Stimulated activated naive B cell treated with anti-CD40 and anti-IgM and Interleukin-4, amounts not matched to agents 10 μg/mL and 1 μg/mL and 100 μg/mL, for 72 hours (primary cell): ENCODE measurements at regions not wholly inside any gene's neighbourhood (a gene's known extent, or its start where the extent isn't known, plus 50 kb on each side); places are given as distances from the start of the nearest gene placed in this dataset.
"Not testable (repeated sequence)": the region's sequence is repeated elsewhere in the genome, so short reads cannot be mapped to it uniquely, and the experiment has no call there.

Experiments used
- ATAC-seq, 2 donors: fragments of 150-1000 bp; cut with Tn5 transposase; replicated peaks; 2 replicates each; pipeline ENCODE4 v1.10.0; 2021; ENCODE audit warnings: moderate library complexity in 1 of 2
- DNase-seq: peaks from one replicate; pipeline ENCODE4 v3.0.0; 2021
- H3K27ac Mint-ChIP-seq: one replicate; pipeline ENCODE4 v1.8.0; 2022; ENCODE audit warnings: mild to moderate bottlenecking, mixed read lengths
- H3K27me3 Mint-ChIP-seq, 2 donors: one replicate each; pipeline ENCODE4 v1.8.0; 2022; ENCODE audit warnings: mixed read lengths in 2 of 2
- H3K36me3 Mint-ChIP-seq, 2 donors: one replicate each; pipeline ENCODE4 v1.8.0; 2022; ENCODE audit warnings: mixed read lengths in 2 of 2, mild to moderate bottlenecking in 1 of 2
- H3K4me1 Mint-ChIP-seq, 2 donors: one replicate each; pipeline ENCODE4 v1.8.0; 2022; ENCODE audit warnings: mixed read lengths in 2 of 2, mild to moderate bottlenecking in 1 of 2
- H3K4me3 Mint-ChIP-seq, 2 donors: one replicate each; pipeline ENCODE4 v1.8.0; 2022; ENCODE audit warnings: mild to moderate bottlenecking in 2 of 2, mixed read lengths in 2 of 2, moderate library complexity in 1 of 2
- H3K9me3 Mint-ChIP-seq, 2 donors: one replicate each; pipeline ENCODE4 v1.8.0; 2022; ENCODE audit warnings: mixed read lengths in 2 of 2, mild to moderate bottlenecking in 1 of 2

- not testable (repeated sequence) for H3K27me3 Mint-ChIP-seq, H3K4me1 Mint-ChIP-seq, ATAC-seq, DNase-seq, H3K9me3 Mint-ChIP-seq, H3K4me3 Mint-ChIP-seq, H3K36me3 Mint-ChIP-seq, H3K27ac Mint-ChIP-seq
Measured at GRCh38 chr11:25488176-25488575, 843.8 kb upstream of the ANO3 start.

- H3K4me3 Mint-ChIP-seq, H3K27me3 Mint-ChIP-seq, DNase-seq, H3K4me1 Mint-ChIP-seq, H3K27ac Mint-ChIP-seq, H3K36me3 Mint-ChIP-seq, ATAC-seq: not testable (repeated sequence)
- H3K9me3 Mint-ChIP-seq = peaks cover 4 to 13% of the 10 kb centered on the region in 2 donors
Measured at GRCh38 chr11:25501426-25501825, 830.5 kb upstream of the ANO3 start.

GRCh38 chr11:25515576-25515975 lies 816.4 kb upstream of the ANO3 start:
- Mint-ChIP-seq H3K4me1 (no peaks in the 10 kb centered on the region), H3K9me3 (peaks cover 5 to 10% of the 10 kb centered on the region in 2 donors), H3K27me3 (no peaks in the 10 kb centered on the region), H3K4me3 (no peak overlapping the region), H3K36me3 (no peaks in the 10 kb centered on the region), H3K27ac (no peak overlapping the region)
- DNase-seq = no peak
- no peak for ATAC-seq

- H3K4me3 Mint-ChIP-seq = no peak overlapping the region
- DNase-seq (no peak), ATAC-seq (no peak)
- no peak overlapping the region for H3K27ac Mint-ChIP-seq
- H3K4me1 Mint-ChIP-seq = no peaks in the 10 kb centered on the region
- no peaks in the 10 kb centered on the region for H3K27me3 Mint-ChIP-seq
- H3K36me3 Mint-ChIP-seq = no peaks in the 10 kb centered on the region
- H3K9me3 Mint-ChIP-seq = peaks cover 0 to 3% of the 10 kb centered on the region in 2 donors
Measured at GRCh38 chr11:25520459-25520858, 811.5 kb upstream of the ANO3 start.

- DNase-seq (no peak), ATAC-seq (no peak)
- no peaks in the 10 kb centered on the region for H3K9me3 Mint-ChIP-seq
- H3K27me3 Mint-ChIP-seq = no peaks in the 10 kb centered on the region
- no peak overlapping the region for H3K27ac Mint-ChIP-seq
- H3K4me3 Mint-ChIP-seq = no peak overlapping the region
- H3K4me1 Mint-ChIP-seq = no peaks in the 10 kb centered on the region
- no peaks in the 10 kb centered on the region for H3K36me3 Mint-ChIP-seq
Measured at GRCh38 chr11:25527841-25528240, 804.1 kb upstream of the ANO3 start.

GRCh38 chr11:25529572-25529971 lies 802.4 kb upstream of the ANO3 start:
- Mint-ChIP-seq H3K27ac (no peak overlapping the region), H3K4me3 (no peak overlapping the region), H3K4me1 (no peaks in the 10 kb centered on the region), H3K36me3 (no peaks in the 10 kb centered on the region), H3K27me3 (no peaks in the 10 kb centered on the region), H3K9me3 (no peaks in the 10 kb centered on the region)
- DNase-seq (no peak), ATAC-seq (no peak)

- no peak overlapping the region for H3K4me3 Mint-ChIP-seq
- H3K27ac Mint-ChIP-seq = no peak overlapping the region
- ATAC-seq = no peak
- DNase-seq = no peak
- no peaks in the 10 kb centered on the region for H3K36me3 Mint-ChIP-seq
- H3K4me1 Mint-ChIP-seq = no peaks in the 10 kb centered on the region
- H3K9me3 Mint-ChIP-seq = no peaks in the 10 kb centered on the region
- no peaks in the 10 kb centered on the region for H3K27me3 Mint-ChIP-seq
Measured at GRCh38 chr11:25535467-25536272, 796.3 kb upstream of the ANO3 start.

GRCh38 chr11:25536289-25536688 lies 795.6 kb upstream of the ANO3 start:
- Mint-ChIP-seq H3K27me3 (no peaks in the 10 kb centered on the region), H3K4me3 (no peak overlapping the region), H3K36me3 (no peaks in the 10 kb centered on the region), H3K4me1 (no peaks in the 10 kb centered on the region), H3K27ac (no peak overlapping the region), H3K9me3 (no peaks in the 10 kb centered on the region)
- ATAC-seq = no peak
- DNase-seq = no peak

GRCh38 chr11:25537393-25537792 lies 794.5 kb upstream of the ANO3 start:
- no peaks in the 10 kb centered on the region for H3K9me3 Mint-ChIP-seq
- no peaks in the 10 kb centered on the region for H3K36me3 Mint-ChIP-seq
- no peaks in the 10 kb centered on the region for H3K4me1 Mint-ChIP-seq
- ATAC-seq (no peak), DNase-seq (no peak)
- H3K27me3 Mint-ChIP-seq = no peaks in the 10 kb centered on the region
- H3K27ac Mint-ChIP-seq = no peak overlapping the region
- no peak overlapping the region for H3K4me3 Mint-ChIP-seq

- no peak for ATAC-seq
- Mint-ChIP-seq H3K36me3 (no peaks in the 10 kb centered on the region), H3K9me3 (no peaks in the 10 kb centered on the region), H3K4me3 (no peak overlapping the region), H3K27ac (no peak overlapping the region), H3K27me3 (no peaks in the 10 kb centered on the region), H3K4me1 (no peaks in the 10 kb centered on the region)
- no peak for DNase-seq
Measured at GRCh38 chr11:25547292-25547691, 784.6 kb upstream of the ANO3 start.

- ATAC-seq = no peak
- no peaks in the 10 kb centered on the region for H3K27me3 Mint-ChIP-seq
- no peak for DNase-seq
- no peaks in the 10 kb centered on the region for H3K4me1 Mint-ChIP-seq
- H3K9me3 Mint-ChIP-seq = no peaks in the 10 kb centered on the region
- no peaks in the 10 kb centered on the region for H3K36me3 Mint-ChIP-seq
- no peak overlapping the region for H3K4me3 Mint-ChIP-seq
- no peak overlapping the region for H3K27ac Mint-ChIP-seq
Measured at GRCh38 chr11:25562417-25562816, 769.5 kb upstream of the ANO3 start.

- ATAC-seq = no peak
Measured at GRCh38 chr11:25565846-25566245, 766.1 kb upstream of the ANO3 start.

GRCh38 chr11:25566298-25567200 lies 765.4 kb upstream of the ANO3 start:
- Mint-ChIP-seq H3K4me1 (no peaks in the 10 kb centered on the region), H3K36me3 (no peaks in the 10 kb centered on the region), H3K27me3 (no peaks in the 10 kb centered on the region), H3K4me3 (no peak overlapping the region), H3K9me3 (peaks cover 0 to 1% of the 10 kb centered on the region in 2 donors), H3K27ac (no peak overlapping the region)
- no peak for ATAC-seq
- DNase-seq = no peak

More at GRCh38 chr11:25565846-25566245, 766.1 kb upstream of the ANO3 start:
- DNase-seq = no peak
- Mint-ChIP-seq H3K9me3 (peaks cover 0 to 1% of the 10 kb centered on the region in 2 donors), H3K36me3 (no peaks in the 10 kb centered on the region), H3K4me1 (no peaks in the 10 kb centered on the region), H3K27ac (no peak overlapping the region), H3K27me3 (no peaks in the 10 kb centered on the region), H3K4me3 (no peak overlapping the region)

GRCh38 chr11:25576320-25576719 lies 755.6 kb upstream of the ANO3 start:
- peaks cover 4% of the 10 kb centered on the region in 2 donors for H3K9me3 Mint-ChIP-seq
- H3K27me3 Mint-ChIP-seq = no peaks in the 10 kb centered on the region
- no peak for ATAC-seq
- H3K4me1 Mint-ChIP-seq = no peaks in the 10 kb centered on the region
- H3K4me3 Mint-ChIP-seq = no peak overlapping the region
- H3K27ac Mint-ChIP-seq = no peak overlapping the region
- DNase-seq = no peak
- no peaks in the 10 kb centered on the region for H3K36me3 Mint-ChIP-seq

GRCh38 chr11:25579554-25579953 lies 752.4 kb upstream of the ANO3 start:
- not testable (repeated sequence) for ATAC-seq, H3K27me3 Mint-ChIP-seq

More at GRCh38 chr11:25579554-25579953, 752.4 kb upstream of the ANO3 start:
- H3K36me3 Mint-ChIP-seq, H3K4me1 Mint-ChIP-seq, H3K27ac Mint-ChIP-seq, DNase-seq, H3K4me3 Mint-ChIP-seq, H3K9me3 Mint-ChIP-seq: not testable (repeated sequence)
